ENCODE measurements at regions not wholly inside any gene's neighbourhood (a gene's known extent, or its start where the extent isn't known, plus 50 kb on each side); places are given as distances from the start of the nearest gene placed in this dataset.

DNA sequence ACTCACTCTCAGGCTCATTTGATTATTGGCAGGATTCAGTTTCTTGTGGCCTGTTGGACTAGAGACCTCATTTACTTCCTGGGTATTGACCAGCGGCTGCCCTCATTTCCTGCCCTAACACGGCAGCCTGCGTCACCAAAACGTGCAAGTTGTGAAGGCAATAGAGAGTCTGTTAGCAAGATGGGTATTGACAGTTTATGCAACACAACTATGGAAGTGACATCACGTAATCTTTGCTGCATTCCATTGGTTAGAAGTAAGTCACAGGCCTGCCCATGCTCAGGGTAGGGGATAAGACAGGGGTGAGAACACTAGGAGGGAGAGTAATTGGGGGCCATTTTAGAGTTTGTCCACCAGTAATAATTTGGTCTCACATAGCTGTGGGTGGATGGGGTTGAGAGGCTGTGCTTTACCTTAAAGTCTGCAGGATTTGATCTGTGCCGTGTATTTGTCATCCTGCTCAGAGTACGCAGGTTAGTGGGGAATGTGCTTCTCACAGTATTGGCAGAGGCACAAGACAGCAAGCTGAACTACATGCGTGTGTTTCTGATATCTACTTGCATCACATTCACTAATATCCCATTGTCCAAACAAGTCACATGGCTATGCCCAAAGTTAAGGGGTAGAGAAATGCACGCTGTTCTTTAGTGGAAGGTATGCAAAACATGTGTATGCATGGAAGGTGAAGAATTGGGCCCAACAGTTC lies 83.3 kb downstream of the EDEM1 start:
- DNase-seq, result no peak

DNA sequence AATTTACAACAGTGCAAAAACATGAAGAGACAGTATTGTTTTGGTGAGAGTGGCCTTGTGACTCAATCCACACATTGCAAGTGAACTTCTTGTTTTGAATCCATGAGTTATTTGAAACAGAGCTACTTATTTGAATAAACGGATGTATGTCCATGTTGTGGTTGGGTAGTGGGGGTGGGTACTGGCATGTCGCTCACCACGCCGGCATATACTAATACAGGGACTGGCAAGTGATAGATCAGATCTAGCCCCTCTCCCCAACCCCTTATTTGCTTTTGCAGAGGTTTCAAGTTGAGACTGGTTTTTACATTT lies 83.8 kb downstream of the EDEM1 start:
- DNase-seq, result no peak

DNA sequence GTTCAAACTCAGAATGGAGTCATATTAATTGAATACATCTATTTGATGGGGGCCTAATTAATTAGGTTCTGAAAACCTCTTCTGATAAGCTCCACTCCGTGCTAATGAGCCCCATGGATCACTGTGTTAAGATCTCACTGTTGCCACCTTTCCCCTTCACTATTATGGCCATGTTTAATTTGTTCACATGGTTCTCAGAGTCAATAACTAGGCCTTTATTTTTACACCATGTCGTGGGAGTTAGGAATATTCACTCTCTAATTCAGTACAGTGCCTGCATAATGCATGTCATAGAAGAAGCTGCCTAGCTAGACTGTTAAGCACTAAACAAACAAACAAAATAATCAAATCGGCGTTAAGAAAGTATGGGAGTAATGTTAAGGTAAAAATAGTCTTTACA lies 84.9 kb downstream of the EDEM1 start:
- DNase-seq, result no peak

DNA sequence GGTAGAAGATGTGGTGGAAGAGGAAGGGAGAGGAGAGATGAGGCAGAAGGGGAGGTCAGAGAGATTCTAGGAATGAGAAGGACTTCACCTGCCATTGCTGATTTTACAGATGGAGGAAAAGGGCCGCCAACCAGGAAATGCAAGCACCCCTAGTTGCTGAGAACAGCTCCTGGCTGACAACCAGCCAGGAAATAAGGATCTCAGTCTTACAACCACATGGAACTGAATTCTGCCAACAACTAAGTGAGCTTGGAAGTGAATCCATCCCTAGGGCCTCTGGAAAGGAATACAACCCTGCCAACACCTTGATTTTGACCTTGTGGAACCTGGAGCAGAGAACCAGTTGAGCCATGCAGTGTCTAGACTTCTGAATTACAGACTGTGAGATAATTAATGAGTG lies 86.6 kb downstream of the EDEM1 start:
- DNase-seq, result no peak

DNA sequence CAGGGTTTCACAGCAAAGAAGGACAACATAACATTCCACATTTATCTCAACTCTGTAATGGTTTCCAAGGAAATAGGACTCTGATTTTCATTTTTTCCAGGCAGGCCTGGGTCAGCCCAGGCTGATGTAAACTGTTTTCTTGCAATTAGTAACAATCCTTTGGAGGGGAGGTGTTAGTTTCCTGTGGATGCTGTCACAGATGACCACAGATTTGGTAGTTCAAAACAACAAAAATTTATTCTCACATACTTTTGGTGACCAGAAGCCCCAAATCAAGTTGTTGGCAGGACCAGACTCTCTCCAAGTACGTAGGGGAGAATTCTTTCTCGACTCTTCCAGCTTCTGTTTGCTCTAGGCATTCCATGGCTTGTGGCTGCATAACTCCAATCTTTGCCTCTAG lies 88.0 kb downstream of the EDEM1 start:
- no peak for DNase-seq

DNA sequence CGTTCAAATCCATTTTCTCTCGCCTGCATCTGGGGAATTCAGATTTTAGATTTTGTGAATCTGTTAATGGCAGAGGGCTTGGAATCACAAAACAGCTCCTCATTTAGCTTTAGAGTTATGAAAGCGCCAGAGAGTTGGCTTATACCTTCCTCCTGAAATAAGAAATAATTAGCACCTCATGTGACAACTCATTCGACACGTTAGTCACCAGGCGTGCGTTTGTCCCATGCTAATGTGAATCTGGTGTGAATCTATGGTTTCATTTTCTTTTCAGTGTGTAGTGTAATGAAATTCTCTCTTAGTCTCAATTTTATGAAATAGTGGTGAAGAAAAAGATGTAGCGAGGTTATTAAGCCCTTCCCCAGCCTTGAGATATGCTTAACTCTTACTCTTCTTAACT lies 89.4 kb downstream of the EDEM1 start:
- DNase-seq, result no peak

DNA sequence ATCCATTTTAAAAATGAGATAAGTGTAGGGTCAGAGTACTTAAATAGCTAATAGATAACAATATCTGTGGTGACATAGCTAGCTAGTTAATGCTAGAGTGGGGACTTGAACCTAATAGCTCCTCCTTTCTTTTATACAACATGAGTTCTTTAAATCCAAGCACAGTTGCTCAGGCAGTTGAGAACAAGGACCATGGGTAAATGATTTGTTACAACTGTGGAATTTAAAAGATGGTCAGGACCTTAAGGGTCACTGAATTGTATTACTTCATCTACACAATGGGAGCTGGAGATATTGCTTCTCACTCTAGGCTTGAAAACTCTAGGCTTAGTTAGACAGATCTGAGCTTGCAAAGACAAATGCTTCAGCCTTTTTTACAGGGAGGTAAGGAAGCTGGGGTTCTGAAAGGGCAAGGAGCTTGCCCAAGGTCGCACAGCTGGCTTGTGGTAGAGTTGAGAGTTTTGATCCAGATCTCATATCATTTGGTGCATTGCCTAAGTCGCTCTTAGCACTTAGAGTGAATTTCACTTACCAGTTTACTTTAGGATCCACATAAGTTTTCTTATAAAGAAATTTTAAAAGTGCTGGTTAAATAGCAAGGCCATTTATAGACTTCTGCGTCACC lies 90.2 kb downstream of the EDEM1 start:
- no peak for DNase-seq

DNA sequence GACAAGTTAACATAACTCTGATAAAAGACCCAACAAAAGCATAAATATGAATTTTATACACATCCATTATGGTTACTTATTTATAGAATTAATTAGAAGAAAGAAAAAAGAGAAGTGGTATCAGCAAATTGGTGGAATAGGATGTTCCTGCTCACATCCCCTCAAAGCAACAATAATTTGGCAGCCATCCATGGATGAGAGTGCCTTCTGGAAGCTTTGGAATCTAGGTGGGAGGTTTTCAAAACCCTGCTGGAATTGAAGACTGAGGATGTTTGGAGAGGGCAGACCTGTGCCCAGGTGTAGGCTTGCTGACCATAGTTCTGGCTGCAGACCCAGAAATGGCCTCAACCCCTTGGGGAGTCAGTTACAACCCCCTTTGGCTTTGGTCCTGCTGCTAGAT lies 91.2 kb downstream of the EDEM1 start:
- DNase-seq, result no peak

DNA sequence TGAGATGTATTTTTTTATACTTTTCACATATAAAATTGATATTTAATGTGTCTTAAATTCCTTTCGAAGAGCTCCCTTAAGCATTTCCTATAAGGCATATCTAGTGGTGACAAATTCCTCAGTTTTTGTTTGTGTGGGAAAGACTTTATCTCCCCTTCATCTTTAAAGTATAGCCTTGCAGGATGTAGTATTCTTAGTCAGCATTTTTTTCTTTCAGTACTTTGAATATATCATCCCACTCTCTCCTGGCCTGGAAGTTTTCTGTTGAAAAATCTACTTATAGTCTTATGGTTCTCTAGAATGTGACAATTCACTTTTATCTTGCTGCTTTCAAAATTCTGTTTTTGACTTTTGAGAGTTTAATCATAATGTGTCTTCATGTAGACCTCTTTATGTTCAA lies 95.2 kb downstream of the EDEM1 start:
- no peak for DNase-seq

DNA sequence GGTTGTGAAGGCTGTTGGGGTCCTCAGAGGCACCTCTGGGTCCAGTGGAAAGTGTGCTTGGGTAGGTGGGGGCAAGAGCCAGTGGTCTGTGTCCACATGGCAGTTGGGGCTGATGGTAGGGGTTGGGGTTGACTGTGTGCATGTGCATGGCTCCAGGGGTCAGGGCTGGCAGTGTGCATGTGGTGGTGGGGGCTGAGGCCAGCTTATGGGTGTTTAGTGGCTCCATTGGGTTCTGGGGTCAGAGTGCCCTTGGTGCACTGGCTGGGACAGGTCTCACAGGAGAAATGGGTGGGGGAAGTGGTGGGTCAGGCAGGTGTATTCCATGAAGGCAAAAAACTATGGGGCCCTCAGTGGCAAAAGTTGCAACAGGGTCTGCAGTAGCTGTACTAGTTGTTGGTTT lies 97.9 kb downstream of the EDEM1 start:
- no peak for DNase-seq

DNA sequence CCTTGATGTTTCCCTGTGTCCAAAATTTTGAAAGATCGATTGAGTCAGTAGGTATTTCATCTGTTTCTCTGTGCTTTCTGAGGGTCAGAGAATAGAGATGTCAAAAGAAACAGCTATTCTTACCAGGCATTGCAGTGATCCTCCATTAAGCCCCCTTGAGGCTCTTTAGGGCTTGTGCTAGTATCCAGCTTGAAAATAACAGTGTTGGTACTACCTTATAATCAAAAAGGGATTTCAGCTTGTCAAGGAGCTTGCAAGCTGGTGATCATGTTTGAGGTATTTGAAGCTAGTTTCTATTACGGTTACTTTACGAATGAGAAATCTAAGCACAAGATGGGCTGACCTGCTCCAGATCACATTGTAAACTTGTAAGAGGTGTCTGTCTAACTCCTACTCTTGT lies 103.4 kb downstream of the EDEM1 start:
- no peak for DNase-seq

DNA sequence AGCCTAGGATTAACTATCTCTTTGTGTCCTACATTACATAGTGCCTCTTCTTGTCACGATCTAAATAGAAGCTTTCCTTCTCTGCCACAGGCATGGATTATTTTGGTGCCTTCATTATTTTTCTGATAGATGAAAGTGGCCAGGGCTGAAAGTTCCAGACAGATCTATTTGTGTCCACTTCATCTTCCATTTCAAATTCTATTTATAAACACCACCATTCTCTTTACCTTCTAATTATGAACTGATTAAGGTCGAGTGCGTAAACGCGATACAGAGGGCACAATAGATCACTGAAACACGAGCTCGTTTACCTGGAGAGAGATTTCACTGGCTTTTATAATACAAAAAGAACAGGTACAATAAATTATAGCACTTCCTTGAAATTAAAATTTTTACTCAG lies 105.0 kb downstream of the EDEM1 start:
- DNase-seq, result no peak

DNA sequence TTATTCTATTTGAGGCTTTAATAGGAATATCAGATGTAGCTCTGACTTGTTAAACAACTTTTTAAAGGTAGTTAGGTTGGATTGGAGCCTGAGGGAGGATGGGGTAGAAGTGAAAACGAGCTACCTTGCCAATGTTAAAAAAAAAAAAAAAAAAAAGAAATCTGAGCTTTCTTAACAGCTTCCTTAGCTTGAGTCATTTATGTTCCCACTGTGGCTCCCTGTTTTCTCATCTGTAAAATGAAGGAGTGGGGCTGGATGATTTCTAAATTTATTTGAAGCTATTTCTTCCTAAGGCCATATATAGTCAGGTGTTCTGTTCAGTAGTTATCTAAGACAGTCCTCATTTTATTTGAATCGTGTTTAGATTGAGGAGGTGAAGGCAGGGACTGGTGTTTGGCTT lies 105.7 kb downstream of the EDEM1 start:
- DNase-seq, result no peak

DNA sequence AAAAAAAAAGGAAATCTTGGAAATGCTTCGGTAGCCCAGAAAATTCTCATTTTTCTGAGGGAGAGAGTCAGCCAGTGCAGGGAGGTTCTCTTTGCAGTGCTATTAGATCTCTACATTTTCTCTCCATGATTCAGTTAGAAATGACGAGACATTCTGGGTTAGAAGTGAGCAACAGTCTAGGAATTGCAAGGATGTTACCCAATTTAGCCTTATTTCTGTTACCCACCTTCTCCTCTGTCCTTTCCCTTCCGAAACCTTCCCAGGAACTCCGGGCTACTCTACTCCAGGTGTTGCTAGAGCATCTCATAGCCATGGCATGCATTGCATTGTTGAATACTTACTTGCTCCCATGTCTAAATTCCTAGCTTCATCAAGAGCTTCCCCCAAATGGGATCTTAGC lies 106.8 kb downstream of the EDEM1 start:
- no peak for DNase-seq

DNA sequence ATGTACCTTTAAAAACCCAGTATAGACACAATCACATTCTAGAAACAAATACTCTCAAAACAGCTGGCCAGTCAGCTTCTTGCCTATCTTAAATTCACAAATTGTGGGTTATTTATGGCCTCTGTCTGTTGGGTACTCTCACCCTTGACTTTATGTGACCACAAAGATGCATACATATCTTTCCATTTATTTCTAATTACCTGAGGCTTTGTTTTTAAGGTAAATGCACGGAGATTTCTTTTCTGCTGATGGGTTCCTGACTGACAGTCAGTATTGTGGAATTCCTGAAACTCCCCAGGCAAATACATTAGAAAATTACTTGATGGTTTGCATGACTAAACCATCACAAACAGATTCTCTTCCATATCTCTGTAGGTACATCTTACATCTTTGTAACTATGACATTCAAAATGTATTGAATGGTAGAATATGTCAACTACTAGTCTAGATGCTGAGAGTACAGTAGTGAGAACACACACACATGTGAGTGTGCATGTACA lies 107.7 kb downstream of the EDEM1 start:
- no peak for DNase-seq

DNA sequence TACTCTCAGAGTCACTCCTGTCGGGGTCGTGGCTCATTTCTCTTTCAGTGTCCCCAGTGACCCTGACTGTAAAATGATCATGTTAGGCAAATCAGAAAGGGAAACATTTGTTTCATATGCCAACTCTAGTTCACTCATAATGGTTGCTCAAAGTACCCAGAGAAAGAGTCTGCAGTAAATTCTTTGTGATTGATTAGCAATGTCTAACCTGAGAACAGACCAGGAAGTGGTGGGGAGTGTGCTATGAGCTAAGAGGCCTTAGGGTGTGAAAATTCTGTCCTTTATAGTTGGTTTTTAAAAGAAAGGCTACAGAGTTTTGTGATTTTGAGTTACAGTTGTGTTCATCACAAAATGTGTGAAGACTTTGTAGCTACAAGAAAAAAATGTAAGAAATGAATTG lies 108.9 kb downstream of the EDEM1 start:
- DNase-seq, result no peak

DNA sequence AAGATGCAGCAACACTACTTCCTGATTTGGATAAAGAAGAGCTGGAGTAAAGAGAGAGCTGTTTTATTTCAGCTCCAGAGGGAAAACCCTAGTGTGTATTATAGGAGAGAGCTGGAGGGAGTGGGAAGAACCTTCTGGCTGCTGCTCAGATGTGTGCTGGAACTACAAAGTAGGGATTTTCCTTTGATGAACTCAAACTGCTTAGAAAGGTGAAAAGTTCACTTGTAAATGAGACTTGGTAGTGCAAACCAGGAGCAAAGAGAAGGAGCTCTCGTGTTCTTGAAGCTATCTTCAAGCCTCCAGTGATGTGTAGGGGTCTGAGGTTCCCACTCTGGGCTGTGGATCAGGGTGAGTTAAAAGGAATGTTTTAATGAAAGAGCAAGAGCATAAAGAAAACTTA lies 110.4 kb downstream of the EDEM1 start:
- no peak for DNase-seq

DNA sequence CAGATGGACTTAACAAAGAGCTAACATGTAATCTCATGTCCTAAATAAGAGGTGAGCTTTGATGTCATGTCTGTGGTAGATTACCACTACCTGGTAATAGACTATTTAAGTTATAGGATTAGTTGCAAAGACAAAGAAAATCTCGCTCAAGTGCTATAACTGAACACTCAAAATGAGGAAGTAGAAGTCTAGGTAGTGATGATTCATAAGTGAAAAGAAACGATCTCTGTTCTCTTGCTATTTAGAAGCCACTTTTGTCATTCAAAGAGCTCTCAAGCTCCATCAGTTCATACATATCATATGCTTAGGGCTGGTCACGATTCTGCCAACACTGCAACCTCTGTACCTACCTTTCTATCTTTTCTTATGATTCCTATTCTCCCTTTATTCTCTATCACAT lies 110.9 kb downstream of the EDEM1 start:
- no peak for DNase-seq

DNA sequence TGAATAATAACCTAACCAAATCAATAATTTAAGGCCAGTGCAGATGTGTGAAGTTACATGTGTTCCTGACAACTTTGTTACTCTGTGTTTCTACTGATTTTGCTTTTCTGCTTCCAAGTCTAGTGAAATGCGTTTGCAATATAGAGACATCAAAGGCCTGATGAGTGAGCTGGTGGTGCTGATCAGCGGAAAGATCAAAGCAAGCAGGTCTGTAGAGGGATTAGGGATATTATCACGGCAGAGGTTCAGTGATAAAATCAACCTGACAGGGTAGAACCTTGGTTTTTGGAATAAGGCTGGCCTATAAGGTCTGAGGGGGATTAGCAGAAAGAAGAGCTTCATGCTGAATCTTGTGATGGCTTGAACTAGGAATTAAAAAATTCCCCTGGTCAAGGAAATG lies 111.7 kb downstream of the EDEM1 start:
- DNase-seq, result no peak

DNA sequence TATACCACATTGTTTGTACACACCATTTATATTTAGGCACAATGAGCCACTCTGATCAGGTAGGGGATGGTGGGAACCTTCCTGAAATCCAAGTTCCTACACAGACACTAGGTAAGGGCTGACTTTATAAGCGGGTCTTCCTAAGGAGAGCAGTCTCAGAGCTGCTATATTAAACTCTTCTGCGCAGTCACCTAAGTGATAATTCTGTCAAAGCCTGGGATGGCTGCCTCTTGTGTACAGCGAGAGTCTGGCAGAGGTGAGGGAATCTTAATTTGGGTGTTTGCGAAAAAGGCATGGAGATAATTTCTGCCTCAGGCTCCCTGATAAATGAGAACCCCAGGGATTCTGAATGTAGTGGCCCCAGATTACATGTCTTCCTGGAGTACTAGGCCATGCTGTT lies 113.1 kb downstream of the EDEM1 start:
- no peak for DNase-seq

DNA sequence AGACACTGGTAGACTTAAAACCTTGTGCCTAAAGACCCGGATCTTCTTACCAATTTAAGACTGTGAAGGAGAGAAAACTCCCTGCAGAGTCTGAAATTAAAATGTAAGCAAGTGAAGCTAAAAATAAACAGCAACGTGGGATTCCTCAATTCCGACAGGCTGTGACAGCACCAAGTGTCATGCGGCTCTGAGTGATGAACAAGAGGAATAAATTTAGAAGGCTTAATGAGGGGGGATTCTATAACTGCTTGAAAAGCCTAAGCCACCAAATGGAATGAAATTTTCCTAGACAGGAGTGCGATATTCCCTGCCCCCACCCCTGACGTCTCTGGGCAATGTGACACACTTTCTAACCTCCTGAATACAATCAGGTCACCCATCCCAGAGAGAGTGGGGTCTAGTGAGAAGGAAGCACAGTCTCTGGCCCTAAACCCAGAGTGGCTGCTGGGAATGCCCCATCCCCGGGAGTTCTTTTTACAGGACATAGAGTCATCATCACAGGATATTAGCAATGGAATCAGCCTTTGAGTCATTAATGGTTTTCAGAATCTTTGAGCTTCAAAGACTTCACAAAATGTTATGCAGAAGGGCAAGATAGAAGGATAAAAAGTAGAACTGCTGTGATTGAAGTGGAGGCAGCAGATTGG lies 114.3 kb downstream of the EDEM1 start:
- DNase-seq, result no peak

DNA sequence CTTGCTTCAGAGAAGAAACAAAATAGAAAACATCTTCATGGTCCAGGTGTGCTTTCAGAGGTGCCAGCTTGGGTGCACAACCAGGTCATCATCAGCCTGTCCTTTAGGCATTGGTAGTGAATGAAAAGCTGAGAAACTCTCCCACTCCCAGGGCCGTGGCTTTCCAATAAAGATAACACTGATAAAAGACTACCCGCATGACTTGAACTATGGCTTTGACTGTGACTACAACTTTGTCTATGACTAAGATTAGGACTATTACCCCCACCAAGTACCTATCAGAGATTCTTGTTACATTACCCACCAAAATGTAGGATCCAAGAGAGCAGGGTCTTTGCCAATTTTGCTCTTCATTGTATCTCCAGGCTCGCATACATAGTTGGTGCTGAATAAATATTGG lies 115.2 kb downstream of the EDEM1 start:
- DNase-seq, result no peak

DNA sequence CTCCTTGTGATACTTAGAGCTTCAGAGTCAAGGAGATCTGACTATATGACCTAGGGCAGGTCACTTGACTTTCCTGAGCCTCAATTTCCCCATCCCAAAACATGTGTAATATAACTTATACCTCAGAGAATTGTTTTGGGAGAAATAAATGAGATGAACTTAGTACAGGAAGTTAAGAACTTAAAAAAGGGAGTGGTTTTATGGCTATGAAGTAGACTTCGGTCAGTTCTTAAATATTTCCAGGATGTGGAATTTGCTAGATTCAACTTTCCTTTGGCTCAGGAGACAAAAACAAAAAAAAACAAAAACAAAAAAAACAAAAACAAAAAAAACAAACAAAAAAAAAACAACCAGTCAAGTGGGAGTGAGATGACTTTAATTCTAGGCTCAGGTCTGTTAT lies 116.7 kb downstream of the EDEM1 start:
- DNase-seq, result no peak

DNA sequence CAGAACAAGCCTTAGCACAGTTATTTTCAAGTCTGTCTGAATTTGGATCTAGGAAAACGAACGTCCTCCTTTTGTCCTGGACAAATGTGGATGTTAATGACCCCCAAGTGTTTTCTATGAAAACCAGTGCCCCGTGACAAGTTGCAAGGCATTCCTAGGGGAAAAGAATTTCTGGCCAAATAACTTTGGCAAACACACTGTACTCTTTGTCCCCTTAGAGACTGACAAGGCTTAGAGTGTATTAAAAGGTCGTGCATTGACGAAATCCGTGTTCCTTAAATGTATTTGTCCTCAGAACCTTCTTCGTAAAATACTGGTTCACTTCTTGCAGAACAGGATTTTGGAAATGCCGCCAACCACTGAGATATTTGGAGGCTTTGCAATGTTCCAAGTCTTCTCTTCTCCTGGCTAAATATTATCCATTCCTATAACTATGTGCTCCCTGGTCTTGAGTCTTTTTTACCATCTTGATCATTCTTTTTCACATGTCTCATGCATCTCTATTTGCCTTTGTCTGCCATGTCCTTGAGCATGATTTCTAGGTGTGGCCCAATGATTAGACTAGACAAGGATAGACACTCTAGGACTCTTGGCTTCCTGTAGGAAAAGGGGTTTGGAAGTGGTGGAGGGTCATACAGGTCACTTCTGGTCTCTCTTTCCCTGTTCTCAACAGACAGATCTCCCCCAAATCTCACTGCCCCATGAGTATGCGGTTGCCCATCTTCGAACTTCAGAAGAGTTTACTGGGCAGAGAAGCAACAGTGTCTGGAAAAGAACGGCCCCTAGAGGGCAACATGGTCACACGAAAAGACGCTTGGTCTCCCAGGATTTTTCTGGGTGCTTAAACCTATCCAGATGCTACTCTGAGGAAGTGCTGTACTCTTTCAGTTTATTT lies 117.5 kb downstream of the EDEM1 start:
- peak; percentile 26 to 31 for DNase-seq
